Mucosa of rectum (tissue), 2 donors: ENCODE measurements at regions not wholly inside any gene's neighbourhood (a gene's known extent, or its start where the extent isn't known, plus 50 kb on each side); places are given as distances from the start of the nearest gene placed in this dataset.
"Not testable (repeated sequence)": the region's sequence is repeated elsewhere in the genome, so short reads cannot be mapped to it uniquely, and the experiment has no call there.

Experiments
- H3K27ac ChIP-seq, 2 donors: one replicate each; pipeline ENCODE4 v1.7.0; 2013; ENCODE audit warnings: inconsistent platforms in 2 of 2, low read depth in 2 of 2, low read length in 2 of 2
- H3K27me3 ChIP-seq, 2 donors: one replicate each; pipeline ENCODE4 v1.7.0; 2013; ENCODE audit warnings: low read length in 2 of 2; ENCODE audit not compliant: control insufficient read depth in 2 of 2, insufficient read depth in 2 of 2
- H3K36me3 ChIP-seq, 2 donors: one replicate each; pipeline ENCODE4 v1.7.0; 2013; ENCODE audit warnings: low read length in 2 of 2; ENCODE audit not compliant: control insufficient read depth in 2 of 2, insufficient read depth in 2 of 2
- H3K4me1 ChIP-seq, 2 donors: one replicate each; pipeline ENCODE4 v1.7.0; 2013; ENCODE audit warnings: low read length in 2 of 2, mild to moderate bottlenecking in 1 of 2; ENCODE audit not compliant: control insufficient read depth in 2 of 2, insufficient read depth in 2 of 2
- H3K4me3 ChIP-seq, 2 donors: one replicate each; pipeline ENCODE4 v1.7.0; 2013; ENCODE audit warnings: low read length in 2 of 2
- H3K9ac ChIP-seq, 2 donors: one replicate each; pipeline ENCODE4 v1.7.0; 2013; ENCODE audit warnings: low read length in 2 of 2, low read depth in 1 of 2, mild to moderate bottlenecking in 1 of 2
- H3K9me3 ChIP-seq, 2 donors: one replicate each; pipeline ENCODE4 v1.7.0; 2013; ENCODE audit warnings: low read length in 2 of 2; ENCODE audit not compliant: control insufficient read depth in 2 of 2
- donor health status: healthy.
- donor health status: Normal muscosa, but diverticular disease.

DNA sequence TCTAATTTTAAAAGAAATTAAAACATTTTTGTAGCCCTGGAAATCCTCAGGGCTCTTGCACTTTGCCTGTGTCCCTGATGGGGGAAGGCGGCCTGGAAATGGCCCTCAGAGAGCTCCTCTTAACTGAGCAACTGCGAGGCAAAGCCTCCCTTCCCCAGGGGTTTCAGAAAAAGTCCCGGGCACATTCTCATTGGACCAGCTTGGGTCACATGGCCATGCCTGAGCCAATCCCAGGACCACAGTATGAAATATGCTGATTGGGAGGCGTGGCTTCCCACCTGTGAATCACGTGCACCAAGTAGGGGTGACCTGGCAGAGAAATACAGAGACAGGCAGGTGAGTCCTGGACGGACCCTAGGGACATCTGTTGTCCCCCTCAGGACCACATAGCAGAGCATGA lies 90.4 kb upstream of the SFSWAP start:
- Histone ChIP-seq H3K27ac (no peak overlapping the region), H3K9me3 (no peaks in the 10 kb centered on the region), H3K36me3 (no peaks in the 10 kb centered on the region), H3K27me3 (peaks cover 4 to 7% of the 10 kb centered on the region in 2 donors), H3K4me3 (no peak overlapping the region), H3K4me1 (no peaks in the 10 kb centered on the region), H3K9ac (no peak overlapping the region)

GRCh38 chr12:131620946-131621681 lies 89.8 kb upstream of the SFSWAP start:
- Histone ChIP-seq H3K36me3 (no peaks in the 10 kb centered on the region), H3K9ac (no peak overlapping the region), H3K4me3 (no peak overlapping the region), H3K27ac (no peak overlapping the region), H3K9me3 (no peaks in the 10 kb centered on the region), H3K4me1 (no peaks in the 10 kb centered on the region), H3K27me3 (peaks cover 4 to 7% of the 10 kb centered on the region in 2 donors)

GRCh38 chr12:131621701-131622421 lies 89.0 kb upstream of the SFSWAP start:
- H3K9ac ChIP-seq = no peak overlapping the region
- peaks cover 4 to 7% of the 10 kb centered on the region in 2 donors for H3K27me3 ChIP-seq
- no peaks in the 10 kb centered on the region for H3K9me3 ChIP-seq
- no peak overlapping the region for H3K27ac ChIP-seq
- no peaks in the 10 kb centered on the region for H3K4me1 ChIP-seq
- H3K4me3 ChIP-seq = no peak overlapping the region
- H3K36me3 ChIP-seq = no peaks in the 10 kb centered on the region

DNA sequence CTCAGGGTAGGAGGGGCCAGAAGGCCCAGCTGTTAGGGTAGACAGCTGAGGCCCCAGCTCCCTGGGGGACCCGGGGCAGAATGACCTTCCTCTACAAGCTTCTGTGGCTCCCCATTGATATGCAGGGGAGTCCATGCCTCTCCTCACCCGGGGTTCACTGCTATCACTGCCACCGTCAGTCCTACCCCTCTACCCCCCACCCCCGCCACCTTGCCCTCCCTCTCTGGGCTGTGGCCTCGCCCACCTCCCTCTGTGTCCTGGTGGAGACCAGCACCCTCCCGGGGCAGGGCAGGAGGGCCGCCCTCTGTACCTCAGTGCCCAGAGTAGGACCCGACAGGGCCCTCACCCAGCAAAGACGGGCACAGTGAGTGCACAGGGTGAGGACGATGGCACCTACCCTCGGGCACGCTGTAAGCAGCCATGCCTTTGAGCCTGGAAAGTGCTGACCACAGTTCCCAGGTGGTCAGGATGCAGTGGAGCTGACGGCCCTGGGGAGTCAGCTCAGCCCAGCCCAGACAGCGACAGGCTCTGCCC lies 88.4 kb upstream of the SFSWAP start:
- peaks cover 4 to 7% of the 10 kb centered on the region in 2 donors for H3K27me3 ChIP-seq
- no peak overlapping the region for H3K27ac ChIP-seq
- H3K4me3 ChIP-seq = no peak overlapping the region
- no peaks in the 10 kb centered on the region for H3K36me3 ChIP-seq
- H3K9ac ChIP-seq = no peak overlapping the region
- H3K4me1 ChIP-seq = no peaks in the 10 kb centered on the region
- no peaks in the 10 kb centered on the region for H3K9me3 ChIP-seq

DNA sequence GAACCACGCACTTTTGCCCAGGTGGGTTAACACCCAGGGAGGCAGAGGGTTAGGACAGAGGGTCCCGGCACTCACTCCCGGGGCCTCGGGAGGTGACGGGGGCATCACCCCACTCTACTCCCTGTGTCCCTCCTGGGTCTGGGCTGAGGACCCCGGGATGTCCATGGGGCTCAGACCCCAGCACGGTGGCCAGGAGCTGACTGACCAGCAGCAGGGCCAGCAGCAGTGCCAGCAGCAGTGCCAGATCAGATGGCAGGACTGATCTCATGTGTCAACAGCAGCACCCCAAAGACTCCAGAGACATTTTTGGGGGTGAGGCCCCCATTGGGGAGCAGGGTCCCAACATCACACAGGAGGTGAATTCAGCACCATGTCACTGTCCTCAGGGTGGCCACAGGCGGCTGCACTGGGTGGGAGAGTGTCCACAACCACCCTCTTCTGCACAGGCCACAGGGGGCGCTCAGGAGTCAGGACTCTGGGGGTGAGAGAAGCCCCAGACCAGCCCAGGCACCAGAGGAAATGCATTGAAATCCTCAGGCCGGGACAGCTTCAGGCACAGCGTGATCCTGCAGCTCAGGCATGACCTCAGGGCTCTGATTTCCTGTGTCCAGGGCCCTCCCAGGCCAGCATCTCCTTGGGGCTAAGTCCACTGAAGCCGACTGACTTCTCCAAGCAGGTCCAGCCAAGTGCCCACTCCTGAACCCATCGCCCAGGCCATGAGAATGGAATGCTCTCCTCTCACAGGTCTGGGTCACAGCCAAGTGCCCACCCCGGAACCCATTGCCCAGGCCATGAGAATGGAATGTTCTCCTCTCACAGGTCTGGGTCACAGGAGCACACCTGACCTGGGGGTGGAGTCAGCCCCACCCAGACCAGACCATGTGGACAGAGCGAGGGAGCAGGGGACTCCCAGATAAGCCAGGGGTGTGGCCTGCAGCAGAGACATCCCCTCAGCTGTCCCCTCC lies 87.2 kb upstream of the SFSWAP start:
- H3K4me3 ChIP-seq, H3K27me3 ChIP-seq, H3K9ac ChIP-seq, H3K9me3 ChIP-seq, H3K4me1 ChIP-seq, H3K27ac ChIP-seq, H3K36me3 ChIP-seq: not testable (repeated sequence)

- H3K9me3 ChIP-seq, H3K27ac ChIP-seq, H3K36me3 ChIP-seq, H3K27me3 ChIP-seq, H3K9ac ChIP-seq, H3K4me3 ChIP-seq, H3K4me1 ChIP-seq: not testable (repeated sequence)
These were observed 86.5 kb upstream of the SFSWAP start for GRCh38 chr12:131624369-131624739.

DNA sequence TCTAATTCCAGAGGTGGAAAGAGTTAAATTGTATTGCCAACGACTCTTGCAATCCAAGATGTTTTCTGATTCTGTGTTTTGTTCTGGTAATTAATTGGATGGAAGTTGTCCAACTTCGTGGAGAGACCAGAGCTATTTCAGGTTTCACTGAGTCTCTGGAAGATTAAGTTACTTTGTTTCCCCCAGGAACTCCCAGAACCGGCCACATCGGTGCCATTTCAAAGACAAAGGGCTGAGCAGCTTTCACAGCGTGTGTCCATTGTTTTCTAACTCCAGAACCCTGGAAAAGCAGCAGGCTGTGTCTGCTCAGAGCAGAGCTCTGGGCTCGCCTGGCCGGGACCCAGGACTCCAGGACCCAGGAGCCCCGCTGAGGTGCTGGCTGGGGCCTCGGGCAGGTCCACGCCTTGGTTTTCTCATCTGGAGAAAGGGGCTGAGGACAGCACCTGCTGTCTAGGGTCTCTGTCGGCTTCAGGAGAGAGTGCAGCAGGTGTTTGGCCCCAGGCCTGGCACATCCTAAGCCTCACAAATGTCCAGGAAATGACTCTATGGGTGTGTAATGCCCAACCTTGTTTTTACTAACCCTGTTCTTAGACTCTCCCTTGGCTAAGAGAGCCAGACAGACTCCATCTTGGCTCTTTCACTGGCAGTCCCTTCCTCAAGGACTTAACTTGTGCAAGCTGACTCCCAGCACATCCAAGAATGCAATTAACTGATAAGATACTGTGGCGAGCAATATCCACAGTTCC lies 86.0 kb upstream of the SFSWAP start:
- not testable (repeated sequence) for H3K4me3 ChIP-seq, H3K9me3 ChIP-seq, H3K36me3 ChIP-seq, H3K9ac ChIP-seq, H3K27me3 ChIP-seq, H3K27ac ChIP-seq, H3K4me1 ChIP-seq

DNA sequence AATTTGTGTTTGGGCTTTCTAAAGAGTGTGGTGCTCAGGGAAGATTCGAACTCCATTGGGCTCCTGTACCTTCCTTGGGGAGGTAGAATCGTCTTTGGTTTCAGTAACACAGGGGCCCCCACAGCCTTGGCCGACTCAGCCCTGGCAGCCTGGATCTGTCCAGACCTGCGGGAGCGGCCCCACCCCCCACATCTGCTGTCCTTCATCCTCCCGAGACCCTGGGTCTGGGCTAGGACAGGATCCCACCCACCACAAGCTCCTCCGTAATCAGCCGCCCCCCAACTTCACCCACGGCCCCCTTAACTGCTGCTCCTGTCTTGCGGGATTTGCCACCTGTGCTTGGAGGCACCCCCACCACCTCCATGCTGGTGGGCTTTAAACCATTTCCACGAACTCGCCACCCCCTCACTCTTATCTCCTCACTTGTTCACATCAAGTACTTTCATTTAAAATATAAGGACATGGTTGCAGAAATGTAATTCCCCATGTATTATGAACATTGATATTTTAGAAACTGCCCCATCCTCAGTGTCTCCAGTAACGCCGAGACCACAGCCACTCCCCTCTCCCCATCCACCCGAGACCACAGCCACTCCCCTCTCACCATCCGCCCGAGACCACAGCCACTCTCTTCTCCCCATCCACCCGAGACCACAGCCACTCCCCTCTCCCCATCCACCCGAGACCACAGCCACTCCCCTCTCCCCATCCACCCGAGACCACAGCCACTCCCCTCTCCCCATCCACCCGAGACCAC lies 84.7 kb upstream of the SFSWAP start:
- not testable (repeated sequence) for H3K27me3 ChIP-seq

More for the DNA sequence above, 84.7 kb upstream of the SFSWAP start:
- H3K4me1 ChIP-seq, H3K9me3 ChIP-seq, H3K4me3 ChIP-seq, H3K9ac ChIP-seq, H3K27ac ChIP-seq, H3K36me3 ChIP-seq: not testable (repeated sequence)
